ENCODE measurements at regions not wholly inside any gene's neighbourhood (a gene's known extent, or its start where the extent isn't known, plus 50 kb on each side); places are given as distances from the start of the nearest gene placed in this dataset.

GRCh38 chr12:11540615-11541310 lies 108.7 kb upstream of the ETV6 start:
- TF ChIP-seq CTCF (IDR thresholded peaks at IDR 0.05) (no peak), POLR2A (IDR thresholded peaks at IDR 0.05) (no peak)

All from vagina (tissue), 2 donors.